ENCODE measurements at regions not wholly inside any gene's neighbourhood (a gene's known extent, or its start where the extent isn't known, plus 50 kb on each side); places are given as distances from the start of the nearest gene placed in this dataset.

GRCh38 chr13:105426441-105426840, 1109.0 kb downstream of the EFNB2 start:
- DNase-seq, result no peak
- H3K4me1 ChIP-seq (ENCODE audit: control insufficient read depth, insufficient read depth, low read length), result no peaks in the 10 kb centered on the region
- H3K4me1 Mint-ChIP-seq, result no peaks in the 10 kb centered on the region
- WGBS, 2 experiments (ENCODE audit: insufficient coverage in 1 of 2, insufficient read length in 1 of 2), result 84 to 96% methylated on average over 4 to 5 of the region's 5 CpGs
- no peaks in the 10 kb centered on the region for H3K36me3 ChIP-seq (ENCODE audit: control insufficient read depth, insufficient read depth, low read length)
- no peak overlapping the region for H3K9ac ChIP-seq (ENCODE audit: extremely low read depth, low read length, poor library complexity, severe bottlenecking)
- no peak overlapping the region for H3K27ac ChIP-seq (ENCODE audit: low read depth, low read length)
- no peaks in the 10 kb centered on the region for H3K9me3 Mint-ChIP-seq
- no peaks in the 10 kb centered on the region for H3K27me3 Mint-ChIP-seq (ENCODE audit: insufficient read depth)
- no peak overlapping the region for H3K4me3 Mint-ChIP-seq
- TF ChIP-seq CTCF (conservative IDR thresholded peaks at IDR 0.05), result no peak
- no peaks in the 10 kb centered on the region for H3K9me3 ChIP-seq (ENCODE audit: control insufficient read depth, low read length)
- H3K4me3 ChIP-seq (ENCODE audit: low read length), result no peak overlapping the region
- no peaks in the 10 kb centered on the region for H3K27me3 ChIP-seq (ENCODE audit: control insufficient read depth, insufficient read depth, low read length, poor library complexity, severe bottlenecking)
- no peaks in the 10 kb centered on the region for H3K36me3 Mint-ChIP-seq (ENCODE audit: low read depth)
- H3K27ac Mint-ChIP-seq, result no peak overlapping the region

- no peaks in the 10 kb centered on the region for H3K36me3 ChIP-seq (ENCODE audit: control insufficient read depth, insufficient read depth, low read length)
- no peak for DNase-seq
- no peaks in the 10 kb centered on the region for H3K9me3 Mint-ChIP-seq
- H3K36me3 Mint-ChIP-seq (ENCODE audit: low read depth), result no peaks in the 10 kb centered on the region
- no peaks in the 10 kb centered on the region for H3K27me3 Mint-ChIP-seq (ENCODE audit: insufficient read depth)
- no peaks in the 10 kb centered on the region for H3K27me3 ChIP-seq (ENCODE audit: control insufficient read depth, insufficient read depth, low read length, poor library complexity, severe bottlenecking)
- WGBS, 2 experiments (ENCODE audit: insufficient coverage in 1 of 2, insufficient read length in 1 of 2), result 100% methylated on average over 1 of the region's 1 CpG
- no peaks in the 10 kb centered on the region for H3K4me1 Mint-ChIP-seq
- no peak overlapping the region for H3K27ac Mint-ChIP-seq
- no peak overlapping the region for H3K27ac ChIP-seq (ENCODE audit: low read depth, low read length)
- H3K9ac ChIP-seq (ENCODE audit: extremely low read depth, low read length, poor library complexity, severe bottlenecking), result no peak overlapping the region
- no peaks in the 10 kb centered on the region for H3K4me1 ChIP-seq (ENCODE audit: control insufficient read depth, insufficient read depth, low read length)
- peaks cover 4% of the 10 kb centered on the region for H3K9me3 ChIP-seq (ENCODE audit: control insufficient read depth, low read length)
- H3K4me3 ChIP-seq (ENCODE audit: low read length), result no peak overlapping the region
- no peak for TF ChIP-seq CTCF (conservative IDR thresholded peaks at IDR 0.05)
- no peak overlapping the region for H3K4me3 Mint-ChIP-seq
These were observed 1120.8 kb downstream of the EFNB2 start for GRCh38 chr13:105414639-105415038.

GRCh38 chr13:105412171-105412570, 1123.3 kb downstream of the EFNB2 start:
- no peaks in the 10 kb centered on the region for H3K9me3 ChIP-seq (ENCODE audit: control insufficient read depth, low read length)
- Mint-ChIP-seq H3K9me3 (no peaks in the 10 kb centered on the region), H3K36me3 (ENCODE audit: low read depth) (no peaks in the 10 kb centered on the region), H3K27me3 (ENCODE audit: insufficient read depth) (no peaks in the 10 kb centered on the region), H3K27ac (no peak overlapping the region), H3K4me3 (no peak overlapping the region), H3K4me1 (no peaks in the 10 kb centered on the region)
- no peak for DNase-seq
- no peaks in the 10 kb centered on the region for H3K4me1 ChIP-seq (ENCODE audit: control insufficient read depth, insufficient read depth, low read length)
- no peak overlapping the region for H3K9ac ChIP-seq (ENCODE audit: extremely low read depth, low read length, poor library complexity, severe bottlenecking)
- no peak for TF ChIP-seq CTCF (conservative IDR thresholded peaks at IDR 0.05)
- 92 to 100% methylated on average over 1 to 2 of the region's 3 CpGs for WGBS, 2 experiments (ENCODE audit: insufficient coverage in 1 of 2, insufficient read length in 1 of 2)
- H3K4me3 ChIP-seq (ENCODE audit: low read length), result no peak overlapping the region
- H3K27ac ChIP-seq (ENCODE audit: low read depth, low read length), result no peak overlapping the region
- no peaks in the 10 kb centered on the region for H3K27me3 ChIP-seq (ENCODE audit: control insufficient read depth, insufficient read depth, low read length, poor library complexity, severe bottlenecking)
- no peaks in the 10 kb centered on the region for H3K36me3 ChIP-seq (ENCODE audit: control insufficient read depth, insufficient read depth, low read length)

Measured in endodermal cell (in vitro differentiated cells).